ENCODE measurements at regions not wholly inside any gene's neighbourhood (a gene's known extent, or its start where the extent isn't known, plus 50 kb on each side); places are given as distances from the start of the nearest gene placed in this dataset.

DNA sequence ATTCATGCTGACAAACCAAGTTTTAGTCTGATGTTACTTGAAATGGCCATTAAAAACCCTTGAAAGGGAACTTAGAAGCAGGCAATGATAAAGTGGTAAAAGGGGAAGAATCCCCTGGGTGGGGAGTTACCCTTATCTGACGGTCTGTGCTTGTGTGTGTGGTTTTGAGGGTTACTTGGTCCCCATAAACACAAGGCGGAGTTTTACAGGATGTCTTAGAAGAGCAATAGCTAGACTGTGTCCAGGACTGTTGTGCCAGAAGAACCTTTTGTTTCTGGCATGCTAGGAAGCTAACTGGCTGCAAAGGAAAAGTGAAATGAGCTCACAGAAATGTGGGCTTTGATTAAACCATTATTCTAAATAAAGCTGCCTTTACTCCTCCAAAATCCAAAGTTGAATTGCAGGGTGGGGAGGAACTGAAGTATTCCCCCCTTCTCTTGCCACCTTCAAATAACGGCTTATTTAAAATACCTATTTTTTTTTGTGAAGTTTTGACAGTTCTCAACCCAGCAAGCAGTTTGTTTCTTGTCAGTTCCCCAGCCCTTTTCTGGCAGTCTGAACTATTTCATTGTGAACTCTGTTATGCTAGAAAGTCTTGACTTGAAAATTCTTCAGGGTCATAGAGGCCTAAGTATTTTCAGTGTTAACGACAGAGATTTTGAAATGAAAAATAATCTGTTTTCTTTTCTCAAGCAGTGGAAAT is 443.5 kb downstream of the OTOL1 start:
- in situ Hi-C loops (cut with MboI) (no loop called here), intact Hi-C loops (cut with micrococcal nuclease; ENCODE audit: unreplicated experiment) (no loop called here)
- CTCF ChIA-PET = no interaction called here
- H3K36me3 ChIP-seq (ENCODE audit: control insufficient read depth in 2 of 2, insufficient read depth in 2 of 2, low read length in 1 of 2) = no peaks in the 10 kb centered on the region
- POLR2A ChIA-PET = no interaction called here
- no peak overlapping the region for H2AFZ ChIP-seq (ENCODE audit: control insufficient read depth, low read depth, low read length)
- H3K4me3 ChIP-seq = no peak overlapping the region
- no peaks in the 10 kb centered on the region for H3K79me2 ChIP-seq (ENCODE audit: control insufficient read depth, insufficient read depth, low read length)
- no peak for DNase-seq (ENCODE audit: low read depth, low spot score)
- H3K4me2 ChIP-seq (ENCODE audit: control insufficient read depth, insufficient read depth) = no peak overlapping the region
- H3K9ac ChIP-seq (ENCODE audit: control insufficient read depth, insufficient read depth, low read length) = no peak overlapping the region
- no TSS peak for BruUV-seq (replicated peaks)
- no peaks in the 10 kb centered on the region for H3K27me3 ChIP-seq (replicated peaks in 1 of 2; ENCODE audit: control insufficient read depth in 2 of 2, insufficient read depth in 2 of 2, low read length in 1 of 2)
- H4K20me1 ChIP-seq (ENCODE audit: control insufficient read depth, insufficient read depth) = no peaks in the 10 kb centered on the region
- SMC1A ChIA-PET (ENCODE audit: uncharacterized antibody, unreplicated experiment) = interaction anchor here (0.6 to 0.9 kb wide), 3 partner anchors 8 to 15 kb away, joined by 3 to 4 read pairs (median 3); no protein-coding TSS in a partner anchor
- H3K4me1 ChIP-seq (ENCODE audit: control insufficient read depth, insufficient read depth, low read length) = no peaks in the 10 kb centered on the region
- H3K27ac ChIP-seq (ENCODE audit: control insufficient read depth, insufficient read depth) = no peak overlapping the region
- peak; percentile 40; the same call in 2 of the 3 replicates for ATAC-seq
- FAIRE-seq = no peak
- RAD21 ChIA-PET (ENCODE audit: unreplicated experiment) = no interaction called here
- TF ChIP-seq CBFB (IDR thresholded peaks at IDR 0.05; ENCODE audit: low read depth) = no peak
- TF ChIP-seq, protein P1, sequence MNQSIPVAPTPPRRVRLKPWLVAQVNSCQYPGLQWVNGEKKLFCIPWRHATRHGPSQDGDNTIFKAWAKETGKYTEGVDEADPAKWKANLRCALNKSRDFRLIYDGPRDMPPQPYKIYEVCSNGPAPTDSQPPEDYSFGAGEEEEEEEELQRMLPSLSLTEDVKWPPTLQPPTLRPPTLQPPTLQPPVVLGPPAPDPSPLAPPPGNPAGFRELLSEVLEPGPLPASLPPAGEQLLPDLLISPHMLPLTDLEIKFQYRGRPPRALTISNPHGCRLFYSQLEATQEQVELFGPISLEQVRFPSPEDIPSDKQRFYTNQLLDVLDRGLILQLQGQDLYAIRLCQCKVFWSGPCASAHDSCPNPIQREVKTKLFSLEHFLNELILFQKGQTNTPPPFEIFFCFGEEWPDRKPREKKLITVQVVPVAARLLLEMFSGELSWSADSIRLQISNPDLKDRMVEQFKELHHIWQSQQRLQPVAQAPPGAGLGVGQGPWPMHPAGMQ (IDR thresholded peaks at IDR 0.05; ENCODE audit: borderline replicate concordance) = no peak
- TF ChIP-seq, protein P2, sequence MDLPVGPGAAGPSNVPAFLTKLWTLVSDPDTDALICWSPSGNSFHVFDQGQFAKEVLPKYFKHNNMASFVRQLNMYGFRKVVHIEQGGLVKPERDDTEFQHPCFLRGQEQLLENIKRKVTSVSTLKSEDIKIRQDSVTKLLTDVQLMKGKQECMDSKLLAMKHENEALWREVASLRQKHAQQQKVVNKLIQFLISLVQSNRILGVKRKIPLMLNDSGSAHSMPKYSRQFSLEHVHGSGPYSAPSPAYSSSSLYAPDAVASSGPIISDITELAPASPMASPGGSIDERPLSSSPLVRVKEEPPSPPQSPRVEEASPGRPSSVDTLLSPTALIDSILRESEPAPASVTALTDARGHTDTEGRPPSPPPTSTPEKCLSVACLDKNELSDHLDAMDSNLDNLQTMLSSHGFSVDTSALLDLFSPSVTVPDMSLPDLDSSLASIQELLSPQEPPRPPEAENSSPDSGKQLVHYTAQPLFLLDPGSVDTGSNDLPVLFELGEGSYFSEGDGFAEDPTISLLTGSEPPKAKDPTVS (IDR thresholded peaks at IDR 0.05; ENCODE audit: low read depth, low read length) = no peak
- no peak for TF ChIP-seq CREM (IDR thresholded peaks at IDR 0.05; ENCODE audit: low read depth)
- no peak for TF ChIP-seq DPF2 (IDR thresholded peaks at IDR 0.05)
- no peak for TF ChIP-seq HDAC6 (IDR thresholded peaks at IDR 0.05; ENCODE audit: unreplicated experiment)
- TF ChIP-seq, protein P3, sequence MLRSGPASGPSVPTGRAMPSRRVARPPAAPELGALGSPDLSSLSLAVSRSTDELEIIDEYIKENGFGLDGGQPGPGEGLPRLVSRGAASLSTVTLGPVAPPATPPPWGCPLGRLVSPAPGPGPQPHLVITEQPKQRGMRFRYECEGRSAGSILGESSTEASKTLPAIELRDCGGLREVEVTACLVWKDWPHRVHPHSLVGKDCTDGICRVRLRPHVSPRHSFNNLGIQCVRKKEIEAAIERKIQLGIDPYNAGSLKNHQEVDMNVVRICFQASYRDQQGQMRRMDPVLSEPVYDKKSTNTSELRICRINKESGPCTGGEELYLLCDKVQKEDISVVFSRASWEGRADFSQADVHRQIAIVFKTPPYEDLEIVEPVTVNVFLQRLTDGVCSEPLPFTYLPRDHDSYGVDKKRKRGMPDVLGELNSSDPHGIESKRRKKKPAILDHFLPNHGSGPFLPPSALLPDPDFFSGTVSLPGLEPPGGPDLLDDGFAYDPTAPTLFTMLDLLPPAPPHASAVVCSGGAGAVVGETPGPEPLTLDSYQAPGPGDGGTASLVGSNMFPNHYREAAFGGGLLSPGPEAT (IDR thresholded peaks at IDR 0.05; ENCODE audit: low read depth) = no peak
- TF ChIP-seq TAF1 (IDR thresholded peaks at IDR 0.05; ENCODE audit: borderline replicate concordance, low read depth, low read length) = no peak
- 20% methylated on average over 4 of the region's 4 CpGs for WGBS (ENCODE audit: insufficient coverage, insufficient replicate concordance, low lambda C conversion rate, missing lambda C conversion rate)
- H3K9me3 ChIP-seq (replicated peaks; ENCODE audit: control insufficient read depth, insufficient read depth, low read length) = no peaks in the 10 kb centered on the region
